Esophagus muscularis mucosa (tissue), 4 donors: ENCODE measurements at regions not wholly inside any gene's neighbourhood (a gene's known extent, or its start where the extent isn't known, plus 50 kb on each side); places are given as distances from the start of the nearest gene placed in this dataset.

Source experiments
- DNase-seq: peaks from one replicate; pipeline ENCODE4 v3.0.0-alpha.2; 2017; ENCODE audit errors: extremely low spot score
- H3K27ac ChIP-seq, 4 donors: fragments of 200-600 bp; sonication (generic); replicated peaks in 1 of 4; 1 replicate in 3 of 4; 2 replicates in 1 of 4; pipeline ENCODE4 v1.5.1; 2016 to 2019; ENCODE audit warnings: mild to moderate bottlenecking in 1 of 4
- H3K27me3 ChIP-seq, 4 donors: fragments of 200-600 bp; sonication (generic); one replicate each; pipeline versions ENCODE4 v1.5.1 to v1.6.0; 2016 to 2019
- H3K36me3 ChIP-seq, 4 donors: fragments of 200-600 bp; sonication (generic); one replicate each; pipeline ENCODE4 v1.5.1; 2016 to 2019
- H3K4me1 ChIP-seq, 4 donors: fragments of 200-600 bp; sonication (generic); one replicate each; pipeline ENCODE4 v1.5.1; 2016 to 2019
- H3K4me3 ChIP-seq, 4 donors: fragments of 200-600 bp; sonication (generic); 1 replicate in 2 of 4; 2 replicates in 2 of 4; pipeline ENCODE4 v1.5.1; 2016 to 2019; ENCODE audit warnings: mild to moderate bottlenecking in 4 of 4, moderate library complexity in 1 of 4
- H3K9me3 ChIP-seq, 4 donors: fragments of 200-600 bp; sonication (generic); 1 replicate in 3 of 4; 2 replicates in 1 of 4; pipeline ENCODE4 v1.5.1; 2016 to 2019
- EP300 ChIP-seq: sonication (generic); formaldehyde crosslinking; IDR thresholded peaks from one replicate; pipeline ENCODE4 v1.6.1; 2017; ENCODE audit warnings: antibody characterized with exemption
- POLR2A ChIP-seq: fragments of 450-650 bp; IDR thresholded peaks from one replicate; pipeline ENCODE4 v1.6.1; 2017; ENCODE audit warnings: antibody characterized with exemption, moderate library complexity, mild to moderate bottlenecking, low read depth
- POLR2AphosphoS5 ChIP-seq, 2 donors: sonication (generic); formaldehyde crosslinking; IDR thresholded peaks; one replicate each; pipeline ENCODE4 v1.6.1; 2017; ENCODE audit warnings: antibody characterized with exemption in 2 of 2
- WGBS: methylation state at CpG from one replicate; pipeline ENCODE4 v1.1.5; 2018; 5-methylcytosine and 5-hydroxymethylcytosine counted together
- intact Hi-C: fragments of 100-400 bp; cut with DNase I; formaldehyde crosslinking; loops from one replicate; pipeline ENCODE4 v1.15.1; 2023
- TF ChIP-seq, protein P1 (sequence below), 3 experiments: fragments of 200-600 bp in 2 of 3; fragments of 450-650 bp in 1 of 3; sonication (generic) in 2 of 3; IDR thresholded peaks; one replicate each; pipeline ENCODE4 v1.5.1; 2017 to 2019; ENCODE audit warnings: antibody characterized with exemption in 3 of 3, mild to moderate bottlenecking in 2 of 3, moderate library complexity in 1 of 3

- TF ChIP-seq, protein P1, sequence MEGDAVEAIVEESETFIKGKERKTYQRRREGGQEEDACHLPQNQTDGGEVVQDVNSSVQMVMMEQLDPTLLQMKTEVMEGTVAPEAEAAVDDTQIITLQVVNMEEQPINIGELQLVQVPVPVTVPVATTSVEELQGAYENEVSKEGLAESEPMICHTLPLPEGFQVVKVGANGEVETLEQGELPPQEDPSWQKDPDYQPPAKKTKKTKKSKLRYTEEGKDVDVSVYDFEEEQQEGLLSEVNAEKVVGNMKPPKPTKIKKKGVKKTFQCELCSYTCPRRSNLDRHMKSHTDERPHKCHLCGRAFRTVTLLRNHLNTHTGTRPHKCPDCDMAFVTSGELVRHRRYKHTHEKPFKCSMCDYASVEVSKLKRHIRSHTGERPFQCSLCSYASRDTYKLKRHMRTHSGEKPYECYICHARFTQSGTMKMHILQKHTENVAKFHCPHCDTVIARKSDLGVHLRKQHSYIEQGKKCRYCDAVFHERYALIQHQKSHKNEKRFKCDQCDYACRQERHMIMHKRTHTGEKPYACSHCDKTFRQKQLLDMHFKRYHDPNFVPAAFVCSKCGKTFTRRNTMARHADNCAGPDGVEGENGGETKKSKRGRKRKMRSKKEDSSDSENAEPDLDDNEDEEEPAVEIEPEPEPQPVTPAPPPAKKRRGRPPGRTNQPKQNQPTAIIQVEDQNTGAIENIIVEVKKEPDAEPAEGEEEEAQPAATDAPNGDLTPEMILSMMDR (IDR thresholded peaks at IDR 0.05) = no peak
- TF ChIP-seq POLR2AphosphoS5 (IDR thresholded peaks at IDR 0.05) = no peak
- TF ChIP-seq EP300 = no peak
- TF ChIP-seq POLR2A = no peak
- H3K4me1 ChIP-seq = no peaks in the 10 kb centered on the region
- WGBS = 73% methylated on average over 12 of the region's 24 CpGs
- intact Hi-C loops = no loop called here
- H3K27ac ChIP-seq = no peak overlapping the region
- H3K4me3 ChIP-seq = no peak overlapping the region
- H3K36me3 ChIP-seq = no peaks in the 10 kb centered on the region
- no peaks in the 10 kb centered on the region for H3K9me3 ChIP-seq
- no peak for DNase-seq
- peaks cover 0 to 82% (median 0%) of the 10 kb centered on the region in 4 donors for H3K27me3 ChIP-seq
Measured at GRCh38 chr22:49151256-49152126, 676.2 kb downstream of the BRD1 start.

- no peaks in the 10 kb centered on the region for H3K9me3 ChIP-seq
- peaks cover 0 to 88% (median 0%) of the 10 kb centered on the region in 4 donors for H3K27me3 ChIP-seq
- no peak overlapping the region for H3K27ac ChIP-seq
- no peak overlapping the region for H3K4me3 ChIP-seq
- H3K36me3 ChIP-seq = no peaks in the 10 kb centered on the region
- DNase-seq = no peak
- H3K4me1 ChIP-seq = no peaks in the 10 kb centered on the region
- TF ChIP-seq EP300 (no peak), POLR2A (no peak), POLR2AphosphoS5 (IDR thresholded peaks at IDR 0.05) (no peak)
- TF ChIP-seq, protein P1 (IDR thresholded peaks at IDR 0.05) = no peak
- intact Hi-C loops = no loop called here
- WGBS = 64% methylated on average over 9 of the region's 18 CpGs
Measured at GRCh38 chr22:49150801-49151221, 676.9 kb downstream of the BRD1 start.

GRCh38 chr22:49149721-49150608, 677.7 kb downstream of the BRD1 start:
- no peak for TF ChIP-seq POLR2AphosphoS5 (IDR thresholded peaks at IDR 0.05)
- TF ChIP-seq, protein P1 (IDR thresholded peaks at IDR 0.05) = no peak
- TF ChIP-seq EP300 = no peak
- no peak for TF ChIP-seq POLR2A
- no peak overlapping the region for H3K4me3 ChIP-seq
- no peak overlapping the region for H3K27ac ChIP-seq
- intact Hi-C loops = no loop called here
- H3K36me3 ChIP-seq = no peaks in the 10 kb centered on the region
- WGBS = 59% methylated on average over 10 of the region's 18 CpGs
- H3K4me1 ChIP-seq = no peaks in the 10 kb centered on the region
- H3K9me3 ChIP-seq = no peaks in the 10 kb centered on the region
- peaks cover 0 to 83% (median 0%) of the 10 kb centered on the region in 4 donors for H3K27me3 ChIP-seq
- DNase-seq = no peak

DNA sequence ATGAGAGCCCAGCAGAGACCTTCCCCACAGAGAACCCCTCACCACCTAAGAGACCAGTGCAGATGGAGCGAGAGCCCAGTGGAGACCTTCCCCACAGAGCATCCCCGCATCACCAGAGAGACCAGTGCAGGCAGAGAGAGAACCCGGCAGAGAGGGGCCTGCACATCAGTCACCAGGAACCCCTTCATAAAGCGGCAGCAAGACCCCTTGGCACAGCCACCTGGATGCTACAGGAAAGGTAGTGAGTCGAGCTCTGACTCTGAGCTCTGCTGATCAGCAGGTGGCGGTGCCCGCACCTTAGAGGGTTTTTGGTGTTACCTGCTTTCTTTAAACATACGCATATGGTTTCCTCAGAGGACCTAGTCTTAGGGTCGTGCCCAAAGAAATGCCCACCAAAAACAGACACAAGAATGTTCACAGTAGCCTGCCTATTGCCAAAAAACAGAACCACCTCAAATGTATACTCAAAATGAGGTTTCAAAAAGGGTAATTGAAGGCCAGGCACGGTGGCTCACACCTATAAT, 678.7 kb downstream of the BRD1 start:
- Histone ChIP-seq H3K36me3 (no peaks in the 10 kb centered on the region), H3K27ac (no peak overlapping the region), H3K4me1 (no peaks in the 10 kb centered on the region), H3K9me3 (no peaks in the 10 kb centered on the region), H3K27me3 (peaks cover 0 to 74% (median 0%) of the 10 kb centered on the region in 4 donors), H3K4me3 (no peak overlapping the region)
- no peak for DNase-seq
- no peak for TF ChIP-seq POLR2A
- TF ChIP-seq, protein P1 (IDR thresholded peaks at IDR 0.05) = no peak
- no peak for TF ChIP-seq POLR2AphosphoS5 (IDR thresholded peaks at IDR 0.05)
- no peak for TF ChIP-seq EP300
- WGBS = 69% methylated on average over 5 of the region's 10 CpGs
- intact Hi-C loops = no loop called here
